Muscle of leg (tissue), 3 donors: ENCODE measurements at regions not wholly inside any gene's neighbourhood (a gene's known extent, or its start where the extent isn't known, plus 50 kb on each side); places are given as distances from the start of the nearest gene placed in this dataset.

ENCODE experiments used
- DNase-seq: peaks from one replicate; pipeline ENCODE4 v3.0.0; 2013
- H3K27ac ChIP-seq: one replicate; pipeline ENCODE4 v1.5.1; 2013; ENCODE audit warnings: mild to moderate bottlenecking, low read length, control low read depth
- H3K27me3 ChIP-seq: one replicate; pipeline ENCODE4 v1.6.1; 2013; ENCODE audit warnings: low read length; ENCODE audit not compliant: control insufficient read depth, insufficient read depth
- H3K36me3 ChIP-seq: one replicate; pipeline ENCODE4 v1.6.1; 2013; ENCODE audit warnings: low read length; ENCODE audit not compliant: control insufficient read depth, insufficient read depth
- H3K4me1 ChIP-seq: one replicate; pipeline ENCODE4 v1.6.1; 2013; ENCODE audit warnings: low read length; ENCODE audit not compliant: control insufficient read depth, insufficient read depth
- H3K4me3 ChIP-seq: one replicate; pipeline ENCODE4 v1.5.1; 2013; ENCODE audit warnings: low read length, control low read depth
- H3K9me3 ChIP-seq: replicated peaks from 2 replicates; pipeline ENCODE4 v1.6.1; 2013; ENCODE audit warnings: low read depth, low read length; ENCODE audit not compliant: control insufficient read depth
- WGBS: methylation state at CpG from one replicate; pipeline ENCODE4 v1.1.5; 2013; ENCODE audit warnings: missing lambda C conversion rate; ENCODE audit not compliant: insufficient coverage; 5-methylcytosine and 5-hydroxymethylcytosine counted together

- H3K9me3 ChIP-seq, result peaks cover 2% of the 10 kb centered on the region
- 54% methylated on average over 1 of the region's 2 CpGs for WGBS
- H3K27ac ChIP-seq, result no peak overlapping the region
- no peaks in the 10 kb centered on the region for H3K27me3 ChIP-seq
- no peak for DNase-seq
- H3K36me3 ChIP-seq, result no peaks in the 10 kb centered on the region
- no peak overlapping the region for H3K4me3 ChIP-seq
- no peaks in the 10 kb centered on the region for H3K4me1 ChIP-seq
These were observed 947.7 kb upstream of the SORCS1 start for GRCh38 chr10:108112218-108112617.

- WGBS, result 81% methylated on average over 2 of the region's 3 CpGs
- Histone ChIP-seq H3K4me3 (no peak overlapping the region), H3K4me1 (no peaks in the 10 kb centered on the region), H3K36me3 (no peaks in the 10 kb centered on the region), H3K27ac (no peak overlapping the region), H3K27me3 (no peaks in the 10 kb centered on the region), H3K9me3 (no peaks in the 10 kb centered on the region)
- no peak for DNase-seq
These were observed 940.1 kb upstream of the SORCS1 start for GRCh38 chr10:108104551-108105156.

- H3K4me1 ChIP-seq, result no peaks in the 10 kb centered on the region
- no peaks in the 10 kb centered on the region for H3K36me3 ChIP-seq
- no peaks in the 10 kb centered on the region for H3K9me3 ChIP-seq
- no peak overlapping the region for H3K4me3 ChIP-seq
- 78% methylated on average over 3 of the region's 4 CpGs for WGBS
- DNase-seq, result no peak
- H3K27me3 ChIP-seq, result no peaks in the 10 kb centered on the region
- no peak overlapping the region for H3K27ac ChIP-seq
These were observed 932.8 kb upstream of the SORCS1 start for GRCh38 chr10:108097258-108097657.

GRCh38 chr10:108095932-108096925, 931.7 kb upstream of the SORCS1 start:
- DNase-seq, result no peak
- Histone ChIP-seq H3K27me3 (no peaks in the 10 kb centered on the region), H3K4me1 (no peaks in the 10 kb centered on the region), H3K9me3 (no peaks in the 10 kb centered on the region), H3K4me3 (no peak overlapping the region), H3K36me3 (no peaks in the 10 kb centered on the region), H3K27ac (no peak overlapping the region)
- WGBS, result 88% methylated on average over 6 of the region's 7 CpGs

GRCh38 chr10:108090476-108091215, 926.1 kb upstream of the SORCS1 start:
- H3K9me3 ChIP-seq, result peaks cover 3% of the 10 kb centered on the region
- DNase-seq, result no peak
- H3K27ac ChIP-seq, result no peak overlapping the region
- no peaks in the 10 kb centered on the region for H3K36me3 ChIP-seq
- H3K4me1 ChIP-seq, result no peaks in the 10 kb centered on the region
- H3K27me3 ChIP-seq, result no peaks in the 10 kb centered on the region
- WGBS, result 58% methylated on average over 2 of the region's 3 CpGs
- H3K4me3 ChIP-seq, result no peak overlapping the region

- WGBS, result no CpG with 5 or more reads among the region's 1 CpG
- no peak for DNase-seq
- no peak overlapping the region for H3K4me3 ChIP-seq
- no peaks in the 10 kb centered on the region for H3K36me3 ChIP-seq
- no peak overlapping the region for H3K27ac ChIP-seq
- H3K9me3 ChIP-seq, result peaks cover 3% of the 10 kb centered on the region
- no peaks in the 10 kb centered on the region for H3K4me1 ChIP-seq
- no peaks in the 10 kb centered on the region for H3K27me3 ChIP-seq
These were observed 922.0 kb upstream of the SORCS1 start for GRCh38 chr10:108086502-108086901.

GRCh38 chr10:108082596-108082995, 918.1 kb upstream of the SORCS1 start:
- Histone ChIP-seq H3K9me3 (no peaks in the 10 kb centered on the region), H3K4me1 (no peaks in the 10 kb centered on the region), H3K4me3 (no peak overlapping the region), H3K36me3 (no peaks in the 10 kb centered on the region), H3K27ac (no peak overlapping the region), H3K27me3 (no peaks in the 10 kb centered on the region)
- DNase-seq, result no peak
- no CpG with 5 or more reads among the region's 1 CpG for WGBS

GRCh38 chr10:108078263-108078662, 913.8 kb upstream of the SORCS1 start:
- H3K9me3 ChIP-seq, result no peaks in the 10 kb centered on the region
- no CpG with 5 or more reads among the region's 2 CpGs for WGBS
- no peaks in the 10 kb centered on the region for H3K4me1 ChIP-seq
- no peak overlapping the region for H3K4me3 ChIP-seq
- H3K36me3 ChIP-seq, result no peaks in the 10 kb centered on the region
- H3K27ac ChIP-seq, result no peak overlapping the region
- no peak for DNase-seq
- H3K27me3 ChIP-seq, result no peaks in the 10 kb centered on the region

GRCh38 chr10:108072466-108072865, 908.0 kb upstream of the SORCS1 start:
- H3K4me1 ChIP-seq, result no peaks in the 10 kb centered on the region
- H3K9me3 ChIP-seq, result peaks cover 2% of the 10 kb centered on the region
- no CpG with 5 or more reads among the region's 3 CpGs for WGBS
- no peaks in the 10 kb centered on the region for H3K36me3 ChIP-seq
- no peaks in the 10 kb centered on the region for H3K27me3 ChIP-seq
- no peak overlapping the region for H3K27ac ChIP-seq
- H3K4me3 ChIP-seq, result no peak overlapping the region
- DNase-seq, result no peak

- Histone ChIP-seq H3K4me1 (no peaks in the 10 kb centered on the region), H3K4me3 (no peak overlapping the region), H3K27ac (no peak overlapping the region), H3K27me3 (no peaks in the 10 kb centered on the region), H3K36me3 (no peaks in the 10 kb centered on the region), H3K9me3 (peaks cover 2% of the 10 kb centered on the region)
- no CpG with 5 or more reads among the region's 2 CpGs for WGBS
- DNase-seq, result no peak
These were observed 906.3 kb upstream of the SORCS1 start for GRCh38 chr10:108070789-108071188.
